ENCODE measurements at regions not wholly inside any gene's neighbourhood (a gene's known extent, or its start where the extent isn't known, plus 50 kb on each side); places are given as distances from the start of the nearest gene placed in this dataset.
"Not testable (repeated sequence)": the region's sequence is repeated elsewhere in the genome, so short reads cannot be mapped to it uniquely, and the experiment has no call there.

DNA sequence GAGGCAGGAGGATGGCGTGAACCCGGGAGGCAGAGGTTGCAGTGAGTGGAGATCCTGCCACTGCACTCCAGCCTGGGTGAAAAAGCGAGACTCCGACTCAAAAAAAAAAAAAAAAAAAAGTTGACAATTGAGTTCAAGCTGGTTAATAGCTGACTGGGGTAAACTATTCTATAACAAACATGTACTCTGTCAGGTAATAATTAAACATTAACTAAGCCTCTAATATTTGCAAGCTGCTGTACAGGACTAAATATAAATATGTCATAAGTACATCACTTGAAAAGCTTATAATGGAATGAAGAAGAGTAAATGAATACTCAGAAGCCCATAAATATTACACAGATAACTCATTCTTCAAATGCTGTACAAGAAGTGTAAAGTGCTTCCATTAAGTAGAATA, 190.4 kb upstream of the CRIM1 start:
- TF ChIP-seq, protein P1, sequence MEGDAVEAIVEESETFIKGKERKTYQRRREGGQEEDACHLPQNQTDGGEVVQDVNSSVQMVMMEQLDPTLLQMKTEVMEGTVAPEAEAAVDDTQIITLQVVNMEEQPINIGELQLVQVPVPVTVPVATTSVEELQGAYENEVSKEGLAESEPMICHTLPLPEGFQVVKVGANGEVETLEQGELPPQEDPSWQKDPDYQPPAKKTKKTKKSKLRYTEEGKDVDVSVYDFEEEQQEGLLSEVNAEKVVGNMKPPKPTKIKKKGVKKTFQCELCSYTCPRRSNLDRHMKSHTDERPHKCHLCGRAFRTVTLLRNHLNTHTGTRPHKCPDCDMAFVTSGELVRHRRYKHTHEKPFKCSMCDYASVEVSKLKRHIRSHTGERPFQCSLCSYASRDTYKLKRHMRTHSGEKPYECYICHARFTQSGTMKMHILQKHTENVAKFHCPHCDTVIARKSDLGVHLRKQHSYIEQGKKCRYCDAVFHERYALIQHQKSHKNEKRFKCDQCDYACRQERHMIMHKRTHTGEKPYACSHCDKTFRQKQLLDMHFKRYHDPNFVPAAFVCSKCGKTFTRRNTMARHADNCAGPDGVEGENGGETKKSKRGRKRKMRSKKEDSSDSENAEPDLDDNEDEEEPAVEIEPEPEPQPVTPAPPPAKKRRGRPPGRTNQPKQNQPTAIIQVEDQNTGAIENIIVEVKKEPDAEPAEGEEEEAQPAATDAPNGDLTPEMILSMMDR (conservative IDR thresholded peaks at IDR 0.05), result no peak
- no peak overlapping the region for H3K27ac ChIP-seq

DNA sequence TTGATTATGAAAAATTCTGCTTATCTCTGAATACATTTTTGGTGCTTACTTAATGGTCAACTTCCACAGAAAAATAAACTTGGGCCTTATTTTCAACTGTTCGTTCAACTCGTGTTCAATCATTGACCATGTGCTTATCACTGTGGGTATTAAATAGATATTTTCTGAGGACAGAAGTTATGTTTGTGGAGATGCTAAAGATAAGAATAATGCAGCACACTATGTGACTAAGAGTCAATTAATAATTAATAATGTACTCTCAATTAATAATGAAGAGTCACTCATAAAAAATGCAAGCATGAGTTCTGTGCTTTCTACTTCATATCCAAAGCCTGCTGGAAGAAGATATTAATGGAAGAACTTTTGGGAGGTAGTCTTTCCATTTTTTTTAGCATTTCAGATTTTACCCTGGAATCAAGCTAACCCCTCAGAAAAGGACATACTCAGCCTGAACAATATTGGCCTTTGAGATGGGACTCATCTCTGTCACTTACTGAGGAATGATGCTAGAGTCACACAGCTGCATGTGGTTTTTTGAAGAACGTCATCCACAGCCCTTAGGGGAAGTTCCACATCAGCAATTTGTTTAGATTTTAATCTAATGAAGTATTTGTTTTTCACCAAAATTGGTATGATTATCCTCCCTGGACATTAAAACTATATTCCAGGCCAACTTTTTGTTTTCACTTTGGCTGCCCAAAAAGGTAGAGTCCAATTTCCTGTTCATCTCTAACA, 191.9 kb upstream of the CRIM1 start:
- H3K27ac ChIP-seq, result no peak overlapping the region
- TF ChIP-seq, protein P1 (conservative IDR thresholded peaks at IDR 0.05), result no peak

DNA sequence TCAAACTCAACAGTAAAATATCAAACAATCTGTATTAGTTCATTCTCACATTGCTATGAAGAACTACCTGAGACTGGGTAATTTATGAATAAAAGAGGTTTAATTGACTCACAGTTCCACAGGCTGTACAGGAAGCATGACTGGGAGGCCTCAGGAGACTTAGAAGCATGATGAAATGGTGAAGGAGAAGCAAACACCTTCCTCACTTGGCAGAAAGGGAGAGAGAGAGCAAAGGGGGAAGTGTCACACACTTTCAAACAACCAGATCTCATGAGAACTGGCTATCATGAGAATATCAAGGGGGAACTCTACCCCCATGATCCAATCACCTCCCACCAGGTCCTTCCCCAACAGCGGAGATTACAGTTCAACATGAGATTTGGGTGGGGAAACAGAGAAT, 198.5 kb upstream of the CRIM1 start:
- H3K27ac ChIP-seq, result not testable (repeated sequence)

DNA sequence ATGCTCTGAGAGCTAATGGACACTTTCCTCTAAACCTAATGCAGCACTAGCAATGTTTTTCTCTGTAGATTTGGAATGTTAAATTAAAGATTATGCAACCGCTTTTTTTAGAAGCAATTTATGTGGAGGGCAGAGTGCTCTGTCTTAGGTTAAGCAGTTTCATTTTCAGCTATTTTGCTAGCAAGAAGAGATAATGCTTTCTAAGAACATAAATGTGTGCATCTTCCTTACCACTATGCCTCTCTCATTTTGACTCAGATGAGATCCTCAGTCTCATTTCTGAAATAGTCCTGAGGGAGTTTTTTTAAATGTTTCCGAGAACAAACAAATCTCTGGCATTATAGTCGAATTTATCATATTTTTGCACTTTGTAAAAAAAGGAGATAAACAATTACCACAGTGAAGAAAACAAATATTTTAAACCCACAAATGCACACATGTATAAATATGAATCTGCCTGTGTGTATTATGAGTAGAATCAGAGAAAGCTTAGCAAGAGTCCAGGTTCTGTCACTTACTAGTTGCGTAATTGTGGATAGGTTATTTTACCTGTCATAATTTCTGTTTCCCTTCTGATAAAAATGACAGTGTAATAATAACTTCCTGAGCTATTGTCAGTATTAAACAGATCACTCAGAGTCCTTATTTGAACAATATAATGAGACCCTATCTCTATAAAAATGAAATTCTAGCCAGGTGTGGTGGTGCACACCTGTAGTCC, 207.7 kb upstream of the CRIM1 start:
- no peak overlapping the region for H3K27ac ChIP-seq
- TF ChIP-seq, protein P1 (conservative IDR thresholded peaks at IDR 0.05), result no peak

DNA sequence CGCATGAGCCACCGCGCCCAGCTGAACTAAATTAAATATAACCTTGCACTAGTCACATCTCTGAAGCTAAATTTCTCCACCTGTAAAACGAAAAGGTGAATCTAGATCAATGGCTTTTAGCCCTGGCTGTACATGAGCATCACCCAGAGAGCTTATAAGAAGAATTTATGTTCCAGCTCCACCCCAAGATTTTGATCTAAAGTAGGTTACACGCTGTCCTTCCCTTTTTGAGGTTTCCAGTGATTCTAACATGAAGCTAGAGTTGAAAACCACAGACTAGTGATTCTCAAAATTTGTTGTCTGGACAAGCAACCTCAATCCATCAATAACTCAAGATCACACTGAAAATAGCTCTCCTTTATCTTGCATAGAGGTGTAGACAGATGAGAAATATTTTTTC, 208.8 kb upstream of the CRIM1 start:
- H3K27ac ChIP-seq, result no peak overlapping the region
- TF ChIP-seq, protein P1 (conservative IDR thresholded peaks at IDR 0.05), result no peak

DNA sequence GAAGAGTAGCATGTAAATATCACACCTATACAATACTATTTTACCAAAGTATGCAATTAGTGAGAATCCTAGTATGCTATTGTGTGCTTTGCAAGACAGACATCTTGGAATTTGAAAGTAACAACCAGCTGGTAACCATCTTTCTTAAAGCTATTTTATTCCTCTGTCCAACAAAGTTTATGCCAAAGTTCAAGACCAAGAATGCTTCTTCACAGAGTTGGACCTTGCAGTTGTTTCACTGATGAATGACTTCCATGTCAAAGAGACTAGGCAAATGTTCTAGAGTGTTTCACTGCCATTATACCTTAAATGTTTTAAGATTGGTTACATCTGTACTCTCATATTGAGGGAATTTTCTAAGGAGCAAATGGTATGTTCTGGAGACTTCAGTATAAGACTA, 215.2 kb upstream of the CRIM1 start:
- TF ChIP-seq, protein P1 (conservative IDR thresholded peaks at IDR 0.05), result no peak
- no peak overlapping the region for H3K27ac ChIP-seq

DNA sequence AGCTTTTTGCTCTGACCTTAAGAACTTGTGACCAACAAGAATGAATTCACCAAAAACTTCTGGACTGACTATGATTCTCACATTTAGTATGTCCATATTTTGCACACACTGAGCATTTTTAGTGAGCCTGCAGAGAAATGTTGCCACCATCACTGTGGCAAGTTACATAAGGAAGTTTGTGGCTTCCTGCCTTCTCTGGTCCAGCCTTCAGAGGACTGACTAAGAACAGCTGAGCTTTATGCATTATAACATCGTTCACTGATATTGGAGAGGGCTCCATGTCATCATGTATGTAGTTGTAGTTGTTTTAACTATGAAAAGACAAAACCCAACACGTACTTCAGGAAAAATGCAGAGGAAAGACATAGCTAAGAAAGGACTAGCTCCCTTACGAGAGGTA, 218.0 kb upstream of the CRIM1 start:
- TF ChIP-seq, protein P1 (conservative IDR thresholded peaks at IDR 0.05), result no peak
- H3K27ac ChIP-seq, result no peak overlapping the region

DNA sequence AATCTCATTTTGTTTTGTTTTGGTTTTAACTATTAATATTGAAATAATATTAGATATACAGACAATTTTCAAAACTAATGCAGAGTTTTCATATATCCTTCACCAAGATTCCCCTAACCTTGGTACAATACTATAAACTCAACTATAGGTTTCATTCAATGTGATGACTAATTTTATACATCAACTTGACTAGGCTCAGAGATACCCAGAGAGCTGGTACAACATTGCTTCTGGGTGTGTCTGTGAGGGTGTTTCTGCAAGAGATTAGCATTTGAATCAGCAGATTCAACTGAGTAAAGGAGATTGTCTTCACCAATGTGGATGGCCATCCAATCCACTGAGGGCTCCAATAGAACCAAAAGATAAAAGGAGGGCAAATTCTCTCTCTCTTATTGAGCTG, 221.3 kb upstream of the CRIM1 start:
- H3K27ac ChIP-seq, result no peak overlapping the region
- TF ChIP-seq, protein P1 (conservative IDR thresholded peaks at IDR 0.05), result no peak

Data from VCaP (cell line).